Transverse colon (tissue), 4 donors: ENCODE measurements at regions not wholly inside any gene's neighbourhood (a gene's known extent, or its start where the extent isn't known, plus 50 kb on each side); places are given as distances from the start of the nearest gene placed in this dataset.

Experiments
- CTCF ChIP-seq, 5 experiments: fragments of 200-600 bp in 3 of 5; fragments of 450-650 bp in 2 of 5; sonication (generic) in 3 of 5; IDR thresholded peaks; 1 replicate in 2 of 5; 2 replicates in 3 of 5; pipeline ENCODE4 v1.5.1; 2016 to 2017; ENCODE audit warnings: antibody characterized with exemption in 5 of 5, inconsistent platforms in 3 of 5, mild to moderate bottlenecking in 2 of 5, moderate library complexity in 1 of 5
- EP300 ChIP-seq: sonication (generic); formaldehyde crosslinking; IDR thresholded peaks from one replicate; pipeline ENCODE4 v1.6.1; 2017; ENCODE audit warnings: antibody characterized with exemption, low read depth
- POLR2A ChIP-seq: fragments of 450-650 bp; IDR thresholded peaks from one replicate; pipeline ENCODE4 v1.6.1; 2016; ENCODE audit warnings: antibody characterized with exemption, mild to moderate bottlenecking, moderate library complexity
- POLR2AphosphoS5 ChIP-seq, 3 donors: sonication (generic); formaldehyde crosslinking; IDR thresholded peaks; one replicate each; pipeline ENCODE4 v1.6.1; 2016; ENCODE audit warnings: antibody characterized with exemption in 3 of 3

- TF ChIP-seq POLR2A (no peak), CTCF (IDR thresholded peaks at IDR 0.05) (no peak), POLR2AphosphoS5 (IDR thresholded peaks at IDR 0.05) (no peak), EP300 (no peak)
These were observed 1023.4 kb upstream of the NR2F2 start for GRCh38 chr15:95307115-95307514.
